DMS 273 (cell line): ENCODE measurements at regions not wholly inside any gene's neighbourhood (a gene's known extent, or its start where the extent isn't known, plus 50 kb on each side); places are given as distances from the start of the nearest gene placed in this dataset.

Experiments used
- DNase-seq: peaks from one replicate; lab custom pipeline; 2025; ENCODE audit not compliant: unreplicated experiment; lab: John Stamatoyannopoulos, UW

GRCh38 chr6:33952016-33952415 lies 148.2 kb upstream of the MLN start:
- DNase-seq = no peak

GRCh38 chr6:33950891-33951889 lies 147.4 kb upstream of the MLN start:
- no peak for DNase-seq

DNA sequence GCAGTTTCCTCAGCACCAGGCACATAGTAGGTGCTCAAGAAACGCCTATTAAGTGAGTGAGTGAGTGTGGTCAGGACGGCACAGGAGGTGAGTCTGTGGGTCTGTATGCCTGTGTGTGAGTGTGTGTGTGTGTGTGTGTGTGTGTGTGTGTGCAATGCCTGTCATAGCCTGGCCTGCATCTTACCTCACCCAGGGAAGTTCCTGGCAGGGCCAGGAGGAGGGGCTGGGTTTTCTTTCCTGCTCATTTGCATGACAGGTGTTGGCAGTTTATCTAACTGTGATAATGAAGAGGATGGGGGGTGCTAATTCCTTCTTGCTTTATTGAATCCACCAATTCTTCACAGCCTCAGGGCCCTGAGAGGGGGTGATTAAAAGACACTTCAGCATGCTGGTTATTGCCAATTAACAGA lies 146.7 kb upstream of the MLN start:
- no peak for DNase-seq

GRCh38 chr6:33949877-33950435 lies 146.2 kb upstream of the MLN start:
- no peak for DNase-seq

DNA sequence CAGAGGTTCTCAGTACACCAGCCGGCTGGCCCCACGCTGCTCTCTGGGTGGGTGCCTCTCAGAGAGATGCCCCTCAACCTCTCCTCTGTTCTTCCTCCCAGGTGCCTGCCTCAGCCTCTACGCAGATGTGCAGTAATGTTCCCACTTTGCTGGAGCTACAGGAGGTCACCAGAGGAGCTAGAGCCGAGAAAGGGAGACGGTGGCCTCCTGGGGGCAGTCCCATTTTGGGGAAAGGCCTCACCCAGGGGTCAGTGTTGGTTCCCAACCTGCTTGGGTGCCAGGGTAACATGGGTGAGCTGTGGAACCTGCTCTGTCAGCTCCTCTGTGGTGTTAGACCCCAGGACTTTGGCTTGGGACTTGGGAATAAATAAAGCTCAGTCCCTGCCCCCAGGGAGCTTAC lies 145.3 kb upstream of the MLN start:
- DNase-seq = no peak

DNA sequence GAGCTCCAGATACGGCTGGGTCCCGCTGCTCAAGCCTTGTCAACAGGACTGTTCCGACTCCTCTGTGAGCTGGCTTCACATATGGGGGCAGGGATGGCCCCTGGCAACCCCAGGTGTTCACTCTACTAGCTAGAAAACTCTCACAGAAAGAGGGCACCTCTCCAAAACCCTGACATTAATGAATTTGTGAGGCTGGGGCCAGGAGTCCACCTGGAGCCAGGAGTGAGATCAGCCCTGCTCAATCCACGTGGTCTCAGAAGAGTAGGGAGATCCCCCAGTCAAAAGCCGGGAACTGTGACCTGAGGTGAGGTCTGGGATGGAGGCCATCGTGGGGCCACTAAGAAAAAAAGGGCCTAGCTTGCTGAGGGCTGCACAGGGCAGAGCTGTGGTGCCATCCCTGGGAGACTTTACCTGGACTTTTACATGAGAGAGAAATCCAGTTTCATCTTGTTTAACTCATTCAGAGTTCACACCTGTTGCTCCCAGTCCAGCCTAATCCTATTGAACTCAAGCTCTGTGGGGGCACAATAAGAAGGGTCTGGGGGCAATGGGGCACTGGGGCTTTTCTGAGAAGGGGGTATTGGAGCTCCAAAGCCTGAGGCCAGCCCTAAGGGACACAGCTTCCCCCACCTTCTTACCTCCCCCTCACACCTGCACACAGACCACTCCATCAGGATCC lies 144.3 kb upstream of the MLN start:
- DNase-seq = no peak

- no peak for DNase-seq
These were observed 143.2 kb upstream of the MLN start for GRCh38 chr6:33947047-33947446.

DNA sequence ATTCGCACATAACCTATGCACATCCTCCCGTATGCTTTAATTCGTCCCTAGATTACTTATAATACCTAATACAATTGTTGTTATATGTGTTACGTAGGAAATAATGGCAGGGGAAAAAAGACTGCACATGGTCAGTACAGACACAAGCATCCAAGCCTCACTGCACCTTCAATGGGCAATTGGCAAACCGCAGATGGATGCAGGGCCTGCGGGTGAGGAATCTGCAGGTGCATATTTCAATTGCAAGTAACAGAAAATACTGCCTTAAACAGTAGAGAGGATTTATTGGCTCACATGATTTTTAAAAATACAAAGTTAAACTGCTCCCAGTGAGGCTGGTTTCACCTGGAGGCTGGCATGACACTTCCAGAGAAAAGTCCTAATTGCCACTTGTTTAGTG lies 142.1 kb upstream of the MLN start:
- no peak for DNase-seq

GRCh38 chr6:33944686-33945411 lies 141.0 kb upstream of the MLN start:
- no peak for DNase-seq

DNA sequence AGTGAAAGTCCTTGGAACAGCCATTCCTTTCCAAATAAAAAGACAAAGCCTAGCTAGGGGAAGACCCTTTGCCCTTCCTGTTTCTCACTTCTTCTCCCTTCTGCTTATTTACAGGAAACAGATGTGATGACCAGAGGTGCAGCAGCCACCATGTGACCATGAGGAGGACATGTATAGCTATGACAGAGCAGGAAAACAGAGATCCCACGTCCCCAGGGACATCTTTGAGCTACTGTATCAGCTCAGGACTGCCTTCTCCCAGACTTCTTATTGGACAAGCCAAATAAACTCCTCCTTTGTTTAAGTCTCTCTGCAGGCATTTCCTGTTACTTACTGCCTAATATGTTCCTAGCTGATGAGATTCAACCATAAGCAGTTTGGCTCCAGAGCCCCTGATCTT lies 133.1 kb upstream of the MLN start:
- DNase-seq = no peak

GRCh38 chr6:33935439-33936080 lies 131.8 kb upstream of the MLN start:
- DNase-seq = peak; percentile 94

DNA sequence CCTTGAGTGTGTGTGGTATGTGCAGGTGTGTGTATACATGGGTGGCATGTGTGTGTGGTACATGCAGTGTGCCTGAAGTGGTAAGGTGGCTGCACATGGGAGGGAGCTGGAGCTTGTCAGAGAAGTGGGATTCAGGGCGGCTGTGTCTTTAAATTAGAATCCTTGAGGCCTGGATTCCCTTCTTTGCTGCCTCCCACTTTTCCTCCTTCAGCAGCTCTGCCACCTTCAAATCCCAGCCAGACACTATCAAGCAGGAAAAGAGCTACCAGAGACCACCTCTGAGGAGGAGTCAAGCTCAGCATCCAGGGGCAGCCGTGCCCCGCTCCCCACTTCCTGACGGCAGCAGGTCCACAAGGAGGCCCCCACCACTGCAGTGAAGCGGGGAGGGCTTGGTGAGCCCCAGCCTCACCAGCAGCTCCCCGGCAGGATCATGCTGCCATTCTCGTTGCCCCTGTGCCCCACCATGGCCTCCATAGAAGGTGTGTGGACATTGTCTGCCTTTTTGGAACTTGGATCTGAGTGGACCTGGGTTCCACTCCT lies 131.0 kb upstream of the MLN start:
- peak; percentile 36 for DNase-seq

DNA sequence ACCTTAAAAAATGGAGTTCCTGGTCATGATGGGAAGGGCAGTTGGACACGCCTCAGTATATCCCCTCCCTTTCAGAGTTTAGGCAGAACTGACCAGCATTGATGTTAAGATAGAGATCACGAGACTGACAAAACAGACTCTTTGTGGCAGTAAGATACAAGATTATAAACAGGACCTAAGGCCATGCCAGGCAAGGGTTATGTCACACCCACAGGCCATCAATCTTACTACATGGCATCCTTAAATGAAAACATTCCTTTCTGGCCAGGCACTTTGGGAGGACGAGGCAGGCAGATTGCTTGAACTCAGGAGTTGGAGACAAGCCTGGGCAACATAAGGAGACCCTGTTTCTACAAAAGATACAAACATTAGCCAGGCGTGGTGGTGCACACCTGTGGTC lies 129.3 kb upstream of the MLN start:
- peak; percentile 28 for DNase-seq

DNA sequence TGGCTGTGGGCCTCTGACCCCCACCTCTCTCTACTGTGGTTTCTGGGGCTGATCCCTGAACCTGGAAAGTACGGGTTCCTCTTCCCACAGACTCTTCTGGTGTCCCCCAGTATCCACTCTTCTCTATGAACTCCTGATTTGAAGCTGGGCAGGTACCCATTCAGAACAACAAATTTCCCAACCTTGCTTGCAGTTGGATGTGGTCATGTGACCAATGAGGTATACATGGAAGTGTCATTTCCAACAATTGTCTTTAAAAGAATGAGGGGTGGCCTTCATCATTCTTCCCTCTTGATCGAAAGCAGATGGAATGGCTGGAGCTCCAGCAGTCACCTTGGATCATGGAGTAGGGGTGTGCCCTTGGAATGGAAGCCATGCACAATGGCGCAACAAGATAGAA lies 128.0 kb upstream of the MLN start:
- no peak for DNase-seq

DNA sequence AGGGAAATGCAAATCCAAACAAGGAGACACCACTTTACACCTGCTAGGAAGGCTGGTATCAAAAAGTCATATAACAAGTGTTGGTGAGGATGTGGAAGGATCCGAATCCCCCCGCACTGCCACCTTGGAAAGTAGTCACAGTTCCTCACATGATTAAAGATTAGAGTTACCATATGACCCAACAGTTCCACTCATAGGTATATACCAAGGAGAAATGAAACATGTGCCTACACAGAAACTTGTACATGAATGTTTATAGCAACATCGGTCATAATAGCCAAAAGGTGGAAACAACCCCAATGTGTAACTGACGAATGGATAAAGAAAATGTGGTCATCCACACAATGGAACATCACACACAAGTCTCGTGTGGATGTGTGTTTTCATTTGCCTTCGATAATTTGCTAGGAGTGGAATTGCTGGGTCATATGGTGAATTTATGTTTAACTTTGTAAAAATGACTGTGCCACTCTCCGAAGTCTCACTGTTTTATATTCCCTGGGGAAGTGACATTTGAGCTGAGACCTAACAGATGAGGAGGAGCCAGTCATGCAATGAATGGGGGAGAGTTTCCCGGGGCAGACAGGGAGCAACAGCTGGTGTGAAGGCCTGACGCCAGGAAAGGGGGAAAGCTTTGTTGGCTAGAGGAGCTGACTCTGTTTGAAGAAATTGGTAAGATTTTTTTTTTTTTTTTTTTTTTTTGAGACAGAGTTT lies 125.9 kb upstream of the MLN start:
- DNase-seq = peak; percentile 92

DNA sequence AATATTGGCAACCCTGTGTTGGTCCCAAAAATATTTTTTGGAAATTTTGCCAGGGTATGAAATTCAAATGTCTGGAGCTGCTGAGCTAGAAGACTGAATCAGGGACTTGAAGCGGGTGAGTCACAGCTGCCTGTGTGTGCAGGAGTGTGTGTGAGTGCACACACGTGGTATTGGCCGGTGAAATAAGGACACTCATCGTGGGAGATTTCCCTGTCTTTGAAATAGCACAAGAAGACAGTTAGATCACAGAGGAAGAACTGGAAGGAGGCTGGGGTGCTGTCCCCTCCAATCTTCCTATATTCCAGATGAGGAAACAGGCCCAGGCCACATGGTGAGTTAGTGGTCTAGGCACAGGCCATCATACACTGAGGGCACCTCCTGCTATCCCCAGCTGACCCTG lies 123.8 kb upstream of the MLN start:
- DNase-seq = peak; percentile 48

GRCh38 chr6:33927112-33927511 lies 123.3 kb upstream of the MLN start:
- DNase-seq = no peak

DNA sequence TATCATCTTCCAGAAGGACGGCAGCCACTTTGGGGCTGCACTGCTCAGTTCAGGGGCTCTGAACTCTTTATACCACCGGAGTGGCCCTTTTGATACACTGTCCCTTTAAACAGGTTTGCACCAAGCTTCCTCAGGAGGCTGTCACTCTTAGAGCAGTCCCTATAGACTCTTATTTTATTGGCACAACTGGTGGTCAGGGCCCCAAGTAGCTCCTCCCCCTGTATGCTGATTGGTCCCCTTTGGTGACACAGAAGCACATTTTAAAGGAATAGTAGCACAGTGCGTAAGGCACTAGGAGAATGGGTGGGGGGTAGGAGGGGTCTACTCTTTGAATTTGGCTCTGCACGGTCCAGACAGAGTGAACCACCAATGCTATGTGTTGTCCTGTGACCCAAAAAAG lies 122.6 kb upstream of the MLN start:
- peak; percentile 77 for DNase-seq

- peak; percentile 89 for DNase-seq
These were observed 122.1 kb upstream of the MLN start for GRCh38 chr6:33925936-33926335.

GRCh38 chr6:33925210-33925609 lies 121.4 kb upstream of the MLN start:
- no peak for DNase-seq
